HepG2 (cell line): ENCODE measurements at regions not wholly inside any gene's neighbourhood (a gene's known extent, or its start where the extent isn't known, plus 50 kb on each side); places are given as distances from the start of the nearest gene placed in this dataset.

Experiments
- ATAC-seq: fragments of 200-7000 bp; cut with Tn5 transposase; 3 replicates; pipeline ENCODE4 v1.9.1; 2020; ENCODE audit warnings: mild to moderate bottlenecking, moderate library complexity
- BruUV-seq: library from RNA; stranded (reverse); fragments of 400-500 nt; replicated peaks from 2 replicates; lab custom pipeline; 2021; lab: Mats Ljungman, UMichigan
- CTCF ChIA-PET: fragments of 300-600 bp; formaldehyde crosslinking; extraction: SDS; loops from one replicate; lab custom pipeline; 2021; ENCODE audit warnings: low total read pairs, inconsistent platforms, low intra/inter-chr PET ratio; lab: Yijun Ruan, JAX
- POLR2A ChIA-PET: fragments of 350-600 bp; sonication (Branson Sonifier 250); formaldehyde crosslinking; loops from one replicate; lab custom pipeline; 2020; ENCODE audit warnings: antibody characterized with exemption, inconsistent platforms; lab: Yijun Ruan, JAX
- DNase-seq: peaks from one replicate; pipeline ENCODE4 v3.0.0-alpha.2; 2015; ENCODE audit warnings: low spot score
- FAIRE-seq: peaks from 3 replicates; lab custom pipeline; 2011; peaks lifted over from hg19 to GRCh38; lab: Jason Lieb, UNC
- H2AFZ ChIP-seq: one replicate; pipeline ENCODE4 v1.6.1; 2011; ENCODE audit warnings: low read length, inconsistent platforms
- H3K27ac ChIP-seq: fragments of 300-600 bp; 3 replicates; pipeline ENCODE4 v1.8.0; 2011; ENCODE audit warnings: mixed run types, mild to moderate bottlenecking, mixed read lengths, low read length, inconsistent platforms; ENCODE audit not compliant: insufficient read depth; ENCODE audit errors: extremely low read length
- H3K27me3 ChIP-seq, 2 experiments: fragments of 200-600 bp in 1 of 2; 2 replicates in 1 of 2; 3 replicates in 1 of 2; pipeline versions ENCODE4 v1.6.0 to v1.8.0; 2011; ENCODE audit warnings: low read length in 2 of 2, mild to moderate bottlenecking in 2 of 2, moderate library complexity in 2 of 2, inconsistent platforms in 1 of 2; ENCODE audit not compliant: insufficient read depth in 2 of 2, control insufficient read depth in 1 of 2
- H3K36me3 ChIP-seq, 2 experiments: fragments of 200-600 bp in 1 of 2; replicated peaks in 1 of 2; 2 replicates in 1 of 2; 3 replicates in 1 of 2; pipeline versions ENCODE4 v1.5.1 to v1.8.0; 2011; ENCODE audit warnings: low read length in 2 of 2, inconsistent platforms in 1 of 2; ENCODE audit not compliant: insufficient read depth in 2 of 2, control insufficient read depth in 1 of 2
- H3K4me1 ChIP-seq: 2 replicates; pipeline ENCODE4 v1.5.1; 2012; ENCODE audit warnings: low read length, inconsistent platforms; ENCODE audit not compliant: insufficient read depth
- H3K4me2 ChIP-seq: 2 replicates; pipeline ENCODE4 v1.6.0; 2011; ENCODE audit warnings: low read depth, low read length, inconsistent platforms
- H3K4me3 ChIP-seq, 3 experiments: fragments of 200-600 bp in 1 of 3; sonication (generic), shearing (Covaris generic) in 1 of 3; replicated peaks in 1 of 3; 2 replicates each; pipeline ENCODE4 v1.5.1; 2011 to 2016; ENCODE audit warnings: low read length in 3 of 3, inconsistent platforms in 2 of 3, low read depth in 2 of 3, mild to moderate bottlenecking in 2 of 3, control low read depth in 1 of 3, mixed read lengths in 1 of 3; ENCODE audit not compliant: insufficient read depth in 1 of 3
- H3K79me2 ChIP-seq: one replicate; pipeline ENCODE4 v1.6.1; 2011; ENCODE audit warnings: low read length, inconsistent platforms; ENCODE audit not compliant: insufficient read depth
- H3K9ac ChIP-seq: 2 replicates; pipeline ENCODE4 v1.6.0; 2011; ENCODE audit warnings: mild to moderate bottlenecking, low read depth, low read length, inconsistent platforms; ENCODE audit not compliant: insufficient read depth
- H3K9me3 ChIP-seq: 2 replicates; pipeline ENCODE4 v1.5.1; 2012; ENCODE audit warnings: mild to moderate bottlenecking, low read length
- H4K20me1 ChIP-seq: 2 replicates; pipeline ENCODE4 v1.6.0; 2011; ENCODE audit warnings: inconsistent platforms, mild to moderate bottlenecking, low read length, moderate library complexity; ENCODE audit not compliant: insufficient read depth
- CENPBD1 ChIP-seq: sonication (generic); formaldehyde crosslinking; IDR thresholded peaks from 2 replicates; pipeline ENCODE4 v1.8.0; 2022; ENCODE audit warnings: missing genetic modification reagents, low read depth, mild to moderate bottlenecking, borderline replicate concordance
- DMAP1 ChIP-seq: IDR thresholded peaks from 2 replicates; pipeline ENCODE4 v1.6.1; 2016
- FOXA1 ChIP-seq, 2 experiments: fragments of 450-650 bp in 1 of 2; sonication (generic) in 1 of 2; formaldehyde crosslinking in 1 of 2; IDR thresholded peaks; 2 replicates each; pipeline versions ENCODE4 v1.4.0 to v1.6.1; 2016 to 2020; ENCODE audit warnings: missing genetic modification reagents in 1 of 2
- GMEB1 ChIP-seq: sonication (generic); formaldehyde crosslinking; IDR thresholded peaks from 2 replicates; pipeline ENCODE4 v1.5.1; 2020; ENCODE audit warnings: missing genetic modification reagents, mild to moderate bottlenecking, borderline replicate concordance
- RARA ChIP-seq: IDR thresholded peaks from 2 replicates; pipeline ENCODE4 v1.6.1; 2016; ENCODE audit warnings: missing genetic modification reagents, missing compliant biosample characterization
- STAG1 ChIP-seq: sonication (generic); formaldehyde crosslinking; IDR thresholded peaks from 2 replicates; pipeline ENCODE4 v1.4.0; 2020; ENCODE audit warnings: missing genetic modification reagents
- TOPORS ChIP-seq: sonication (generic); formaldehyde crosslinking; IDR thresholded peaks from 2 replicates; pipeline ENCODE4 v1.8.0; 2023; ENCODE audit warnings: mild to moderate bottlenecking, missing genetic modification reagents
- ZFP37 ChIP-seq: sonication (generic); formaldehyde crosslinking; IDR thresholded peaks from 2 replicates; pipeline ENCODE4 v1.4.0; 2020; ENCODE audit warnings: missing genetic modification reagents, borderline replicate concordance
- ZNF317 ChIP-seq: sonication (generic); formaldehyde crosslinking; IDR thresholded peaks from 2 replicates; pipeline ENCODE4 v1.5.0; 2020; ENCODE audit warnings: mild to moderate bottlenecking, missing genetic modification reagents
- ZNF577 ChIP-seq: sonication (generic); formaldehyde crosslinking; IDR thresholded peaks from 2 replicates; pipeline ENCODE4 v1.4.0; 2020; ENCODE audit warnings: mild to moderate bottlenecking, low read depth, missing genetic modification reagents, borderline replicate concordance
- ZNF780A ChIP-seq: sonication (generic); formaldehyde crosslinking; IDR thresholded peaks from 2 replicates; pipeline ENCODE4 v1.8.0; 2022; ENCODE audit warnings: mild to moderate bottlenecking, missing genetic modification reagents, moderate library complexity
- ZNF800 ChIP-seq: sonication (generic); formaldehyde crosslinking; IDR thresholded peaks from 2 replicates; pipeline ENCODE4 v1.4.0; 2020; ENCODE audit warnings: missing genetic modification reagents
- WGBS: methylation state at CpG from one replicate; pipeline ENCODE4 v1.1.6; 2017; ENCODE audit warnings: low lambda C conversion rate; 5-methylcytosine and 5-hydroxymethylcytosine counted together
- in situ Hi-C: cut with HindIII; loops from 2 replicates; pipeline ENCODE4 v1.10.0; 2017; ENCODE audit warnings: low pct_unique_long_range_greater_than_20kb; ENCODE audit not compliant: extremely low pct_ligation_motif_present
- intact Hi-C: fragments of 100-400 bp; cut with micrococcal nuclease; formaldehyde crosslinking; loops from one replicate; pipeline ENCODE4 v1.10.0; 2022; ENCODE audit not compliant: unreplicated experiment
- TF ChIP-seq, protein P1 (sequence below): IDR thresholded peaks from 2 replicates; pipeline ENCODE4 v1.6.1; 2016; ENCODE audit warnings: low read depth, missing genetic modification reagents, missing compliant biosample characterization
- TF ChIP-seq, protein P2 (sequence below): sonication (generic); formaldehyde crosslinking; IDR thresholded peaks from 2 replicates; pipeline ENCODE4 v1.4.0; 2020; ENCODE audit warnings: mild to moderate bottlenecking, missing genetic modification reagents

- no peak for FAIRE-seq
- ChIA-PET POLR2A (no interaction called here), CTCF (no interaction called here)
- TF ChIP-seq ZNF317 (CRISPR knock-in tag) (no peak), CENPBD1 (CRISPR knock-in tag) (no peak), ZNF577 (CRISPR knock-in tag) (no peak), ZFP37 (CRISPR knock-in tag) (no peak), ZNF780A (CRISPR knock-in tag) (no peak), STAG1 (CRISPR knock-in tag) (no peak), FOXA1 (IDR thresholded peaks at IDR 0.05) (no peak), FOXA1 (CRISPR knock-in tag; IDR thresholded peaks at IDR 0.05) (no peak), TOPORS (CRISPR knock-in tag) (no peak), ZNF800 (no peak), DMAP1 (CRISPR knock-in tag) (no peak), RARA (CRISPR knock-in tag) (no peak), GMEB1 (no peak)
- TF ChIP-seq, protein P1, sequence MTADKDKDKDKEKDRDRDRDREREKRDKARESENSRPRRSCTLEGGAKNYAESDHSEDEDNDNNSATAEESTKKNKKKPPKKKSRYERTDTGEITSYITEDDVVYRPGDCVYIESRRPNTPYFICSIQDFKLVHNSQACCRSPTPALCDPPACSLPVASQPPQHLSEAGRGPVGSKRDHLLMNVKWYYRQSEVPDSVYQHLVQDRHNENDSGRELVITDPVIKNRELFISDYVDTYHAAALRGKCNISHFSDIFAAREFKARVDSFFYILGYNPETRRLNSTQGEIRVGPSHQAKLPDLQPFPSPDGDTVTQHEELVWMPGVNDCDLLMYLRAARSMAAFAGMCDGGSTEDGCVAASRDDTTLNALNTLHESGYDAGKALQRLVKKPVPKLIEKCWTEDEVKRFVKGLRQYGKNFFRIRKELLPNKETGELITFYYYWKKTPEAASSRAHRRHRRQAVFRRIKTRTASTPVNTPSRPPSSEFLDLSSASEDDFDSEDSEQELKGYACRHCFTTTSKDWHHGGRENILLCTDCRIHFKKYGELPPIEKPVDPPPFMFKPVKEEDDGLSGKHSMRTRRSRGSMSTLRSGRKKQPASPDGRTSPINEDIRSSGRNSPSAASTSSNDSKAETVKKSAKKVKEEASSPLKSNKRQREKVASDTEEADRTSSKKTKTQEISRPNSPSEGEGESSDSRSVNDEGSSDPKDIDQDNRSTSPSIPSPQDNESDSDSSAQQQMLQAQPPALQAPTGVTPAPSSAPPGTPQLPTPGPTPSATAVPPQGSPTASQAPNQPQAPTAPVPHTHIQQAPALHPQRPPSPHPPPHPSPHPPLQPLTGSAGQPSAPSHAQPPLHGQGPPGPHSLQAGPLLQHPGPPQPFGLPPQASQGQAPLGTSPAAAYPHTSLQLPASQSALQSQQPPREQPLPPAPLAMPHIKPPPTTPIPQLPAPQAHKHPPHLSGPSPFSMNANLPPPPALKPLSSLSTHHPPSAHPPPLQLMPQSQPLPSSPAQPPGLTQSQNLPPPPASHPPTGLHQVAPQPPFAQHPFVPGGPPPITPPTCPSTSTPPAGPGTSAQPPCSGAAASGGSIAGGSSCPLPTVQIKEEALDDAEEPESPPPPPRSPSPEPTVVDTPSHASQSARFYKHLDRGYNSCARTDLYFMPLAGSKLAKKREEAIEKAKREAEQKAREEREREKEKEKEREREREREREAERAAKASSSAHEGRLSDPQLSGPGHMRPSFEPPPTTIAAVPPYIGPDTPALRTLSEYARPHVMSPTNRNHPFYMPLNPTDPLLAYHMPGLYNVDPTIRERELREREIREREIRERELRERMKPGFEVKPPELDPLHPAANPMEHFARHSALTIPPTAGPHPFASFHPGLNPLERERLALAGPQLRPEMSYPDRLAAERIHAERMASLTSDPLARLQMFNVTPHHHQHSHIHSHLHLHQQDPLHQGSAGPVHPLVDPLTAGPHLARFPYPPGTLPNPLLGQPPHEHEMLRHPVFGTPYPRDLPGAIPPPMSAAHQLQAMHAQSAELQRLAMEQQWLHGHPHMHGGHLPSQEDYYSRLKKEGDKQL (CRISPR knock-in tag), result no peak
- TF ChIP-seq, protein P2, sequence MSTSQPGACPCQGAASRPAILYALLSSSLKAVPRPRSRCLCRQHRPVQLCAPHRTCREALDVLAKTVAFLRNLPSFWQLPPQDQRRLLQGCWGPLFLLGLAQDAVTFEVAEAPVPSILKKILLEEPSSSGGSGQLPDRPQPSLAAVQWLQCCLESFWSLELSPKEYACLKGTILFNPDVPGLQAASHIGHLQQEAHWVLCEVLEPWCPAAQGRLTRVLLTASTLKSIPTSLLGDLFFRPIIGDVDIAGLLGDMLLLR (CRISPR knock-in tag), result no peak
These were observed 140.9 kb downstream of the ACTL8 start for GRCh38 chr1:17895986-17896385.

More at GRCh38 chr1:17895986-17896385, 140.9 kb downstream of the ACTL8 start:
- Histone ChIP-seq H3K27me3 (peaks cover 3 to 22% of the 10 kb centered on the region in 2 experiments; a peak in 2 of 5 replicates), H3K36me3 (no peaks in the 10 kb centered on the region), H3K9ac (no peak overlapping the region), H3K9me3 (no peaks in the 10 kb centered on the region), H3K4me3 (no peak overlapping the region), H2AFZ (no peak overlapping the region), H3K4me1 (no peaks in the 10 kb centered on the region), H4K20me1 (no peaks in the 10 kb centered on the region), H3K4me2 (no peak overlapping the region), H3K27ac (no peak overlapping the region), H3K79me2 (no peaks in the 10 kb centered on the region)
- ATAC-seq (no peak), DNase-seq (no peak)
- BruUV-seq, result no TSS peak
- WGBS, result 45% methylated on average over 4 of the region's 8 CpGs
- in situ Hi-C loops, result no loop called here
- intact Hi-C loops, result no loop called here
